ENCODE measurements at regions not wholly inside any gene's neighbourhood (a gene's known extent, or its start where the extent isn't known, plus 50 kb on each side); places are given as distances from the start of the nearest gene placed in this dataset.
"Not testable (repeated sequence)": the region's sequence is repeated elsewhere in the genome, so short reads cannot be mapped to it uniquely, and the experiment has no call there.

DNA sequence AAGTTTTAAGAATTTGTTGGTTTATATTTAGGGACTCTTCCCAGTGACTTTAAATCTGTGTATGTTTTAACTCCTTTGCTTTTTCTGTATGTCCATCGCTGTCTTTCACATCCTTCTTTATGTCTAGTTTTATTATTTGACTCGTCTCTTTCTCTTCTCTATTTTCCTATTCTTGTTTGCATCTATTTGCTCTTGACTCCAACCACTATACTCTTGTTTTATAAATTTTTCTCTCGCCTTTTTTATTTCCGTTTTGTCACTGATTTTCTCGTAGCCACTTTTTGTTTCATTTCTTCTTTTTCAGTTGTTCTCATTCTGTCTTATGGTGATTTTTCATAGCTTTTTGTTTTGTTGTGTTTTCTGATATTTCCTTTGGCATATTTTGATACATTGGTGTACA lies 170.5 kb upstream of the NETO1 start:
- DNase-seq (ENCODE audit: low read depth): no peak
- no peak overlapping the region for H3K4me3 ChIP-seq (ENCODE audit: low read depth, low read length)

- DNase-seq (ENCODE audit: low read depth): no peak
- H3K4me3 ChIP-seq (ENCODE audit: low read depth, low read length): no peak overlapping the region
Observed at GRCh38 chr18:73023975-73024374, 156.2 kb upstream of the NETO1 start.

GRCh38 chr18:73009691-73010090 lies 141.9 kb upstream of the NETO1 start:
- no peak overlapping the region for H3K4me3 ChIP-seq (ENCODE audit: low read depth, low read length)
- DNase-seq (ENCODE audit: low read depth): no peak

DNA sequence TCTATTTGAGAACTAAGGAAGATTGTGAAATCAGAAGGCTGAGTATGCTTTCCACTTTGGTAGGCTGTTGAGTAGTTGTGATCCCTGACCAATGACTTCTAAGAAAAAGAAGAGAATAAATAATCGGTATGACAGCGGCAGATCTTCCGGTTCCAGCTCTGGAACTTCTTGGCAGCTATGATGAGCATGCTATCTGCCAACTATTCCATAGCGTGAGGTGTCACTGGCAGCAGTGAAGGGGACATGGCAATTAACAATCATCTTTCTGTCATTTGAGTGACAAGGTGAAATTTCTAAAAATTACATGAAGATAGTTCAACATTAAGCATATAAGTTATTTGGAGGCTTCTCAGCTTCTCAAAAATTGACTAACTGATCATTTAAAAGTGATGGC lies 140.1 kb upstream of the NETO1 start:
- no peak overlapping the region for H3K4me3 ChIP-seq (ENCODE audit: low read depth, low read length)
- DNase-seq (ENCODE audit: low read depth): no peak

GRCh38 chr18:73007195-73007914 lies 139.6 kb upstream of the NETO1 start:
- no peak overlapping the region for H3K4me3 ChIP-seq (ENCODE audit: low read depth, low read length)
- DNase-seq (ENCODE audit: low read depth): no peak

- DNase-seq (ENCODE audit: low read depth): no peak
- no peak overlapping the region for H3K4me3 ChIP-seq (ENCODE audit: low read depth, low read length)
Observed at GRCh38 chr18:73006331-73006730, 138.5 kb upstream of the NETO1 start.

DNA sequence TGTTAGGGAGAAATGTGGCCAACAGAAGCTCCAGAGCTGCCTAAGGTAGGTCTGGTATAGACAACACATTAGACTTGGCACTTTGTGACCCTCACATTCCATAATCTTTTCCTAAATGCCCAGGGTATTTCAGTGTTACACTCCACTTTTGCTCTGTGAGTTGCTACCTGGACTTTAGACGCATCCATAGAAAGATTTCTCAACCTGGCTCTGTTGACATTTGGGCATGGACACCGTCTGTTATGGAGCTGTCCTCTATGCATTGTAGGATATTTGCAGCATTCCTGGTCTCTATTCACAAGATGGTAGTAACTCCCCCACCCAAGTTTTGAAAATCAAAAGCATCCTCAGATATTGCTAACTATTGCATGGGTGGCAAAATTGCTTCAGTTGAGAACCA lies 136.5 kb upstream of the NETO1 start:
- H3K4me3 ChIP-seq (ENCODE audit: low read depth, low read length): no peak overlapping the region
- no peak for DNase-seq (ENCODE audit: low read depth)

DNA sequence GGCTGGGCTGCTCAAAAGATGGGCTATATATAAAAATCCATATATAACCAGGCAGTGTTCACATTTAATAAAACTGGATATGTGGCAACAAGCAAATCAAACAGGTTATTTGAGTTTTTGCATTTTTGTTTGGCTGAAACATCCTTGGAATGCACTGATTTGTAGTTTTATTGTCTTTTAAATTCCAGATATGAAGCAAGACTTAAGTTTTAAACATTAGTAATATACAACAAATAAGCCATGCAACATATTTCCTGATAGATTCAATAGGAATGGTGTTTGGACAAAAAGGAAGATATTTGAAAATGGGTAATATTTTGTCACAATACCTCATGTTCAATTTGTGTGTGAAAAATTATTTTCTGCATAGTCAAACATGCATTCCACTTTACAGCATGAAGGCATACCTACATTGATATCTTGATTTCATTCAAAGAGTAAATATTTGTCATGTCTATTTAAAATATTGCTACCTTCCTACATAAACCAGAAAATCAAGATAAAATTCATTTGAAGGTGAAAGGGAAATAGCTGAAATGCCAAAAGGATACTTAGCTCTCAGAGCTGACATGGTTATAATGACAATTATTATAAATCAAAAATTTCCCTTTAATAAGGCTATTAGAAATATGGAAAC lies 132.3 kb upstream of the NETO1 start:
- H3K4me3 ChIP-seq (ENCODE audit: low read depth, low read length): no peak overlapping the region
- no peak for DNase-seq (ENCODE audit: low read depth)

DNA sequence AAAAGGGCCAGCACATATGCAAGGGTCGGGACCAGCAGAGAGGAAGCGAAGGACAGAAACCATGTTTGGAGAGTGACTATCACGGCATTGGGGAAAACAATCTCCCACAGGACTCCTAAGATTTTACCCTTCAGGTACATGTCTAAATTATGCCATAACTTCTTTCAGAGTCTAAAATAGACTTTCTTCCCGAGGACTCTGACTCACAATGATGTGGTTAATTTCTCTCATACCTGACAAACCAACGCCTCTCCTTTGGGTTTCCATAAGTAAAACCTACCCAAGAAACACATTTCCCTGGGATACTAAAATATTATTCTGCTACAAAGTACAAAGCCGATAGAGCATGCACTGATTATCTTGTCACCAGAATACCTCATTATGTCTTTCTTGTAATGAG lies 127.8 kb upstream of the NETO1 start:
- no peak overlapping the region for H3K4me3 ChIP-seq (ENCODE audit: low read depth, low read length)
- no peak for DNase-seq (ENCODE audit: low read depth)

- DNase-seq (ENCODE audit: low read depth): no peak
- H3K4me3 ChIP-seq (ENCODE audit: low read depth, low read length): no peak overlapping the region
Observed at GRCh38 chr18:72993250-72993649, 125.5 kb upstream of the NETO1 start.

- H3K4me3 ChIP-seq (ENCODE audit: low read depth, low read length): no peak overlapping the region
- DNase-seq (ENCODE audit: low read depth): no peak
Observed at GRCh38 chr18:72991379-72991778, 123.6 kb upstream of the NETO1 start.

- DNase-seq (ENCODE audit: low read depth); H3K4me3 ChIP-seq (ENCODE audit: low read depth, low read length): not testable (repeated sequence)
Observed at GRCh38 chr18:72987570-72987969, 119.8 kb upstream of the NETO1 start.

GRCh38 chr18:72986103-72986502 lies 118.3 kb upstream of the NETO1 start:
- H3K4me3 ChIP-seq (ENCODE audit: low read depth, low read length): no peak overlapping the region
- no peak for DNase-seq (ENCODE audit: low read depth)

DNA sequence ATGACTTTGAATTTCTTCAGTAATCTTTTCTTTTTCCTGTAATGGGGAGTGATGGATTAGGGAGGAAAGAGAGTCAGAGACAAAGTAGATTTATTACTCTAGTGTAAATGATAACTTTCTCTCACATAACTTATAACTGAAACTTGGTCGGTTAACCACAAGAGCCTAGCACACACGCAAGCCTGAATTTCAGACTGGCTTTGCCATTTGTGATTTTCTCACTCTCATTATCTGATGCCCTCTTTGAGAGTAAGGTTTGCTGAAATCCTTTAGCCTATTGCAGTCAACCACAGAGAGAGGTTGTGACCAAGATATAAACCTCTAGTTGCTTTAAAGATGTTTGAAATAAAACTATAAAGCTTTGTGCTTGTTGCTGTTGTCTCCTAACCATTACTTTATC lies 117.9 kb upstream of the NETO1 start:
- DNase-seq (ENCODE audit: low read depth): no peak
- no peak overlapping the region for H3K4me3 ChIP-seq (ENCODE audit: low read depth, low read length)

GRCh38 chr18:72984290-72984689 lies 116.5 kb upstream of the NETO1 start:
- no peak for DNase-seq (ENCODE audit: low read depth)

DNA sequence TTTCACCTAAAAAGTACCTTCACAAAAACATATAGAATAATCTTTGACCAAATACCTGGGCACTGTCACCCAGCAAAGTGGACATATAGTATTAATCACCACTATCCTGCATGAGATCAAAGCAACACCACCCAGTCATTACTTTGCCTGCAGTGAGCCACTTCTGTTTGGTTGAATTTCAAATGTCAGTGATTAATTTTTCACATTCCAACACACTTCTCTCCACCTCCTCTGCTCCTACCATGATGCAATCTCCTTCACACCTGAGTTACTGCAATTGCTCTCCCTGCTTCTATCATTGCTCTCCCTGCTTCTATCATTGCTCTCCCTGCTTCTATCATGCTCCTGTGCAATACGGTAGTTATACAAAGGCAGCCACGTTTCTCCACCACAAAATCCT lies 106.1 kb upstream of the NETO1 start:
- DNase-seq (ENCODE audit: low read depth): no peak
- no peak overlapping the region for H3K4me3 ChIP-seq (ENCODE audit: low read depth, low read length)

More at GRCh38 chr18:72984290-72984689, 116.5 kb upstream of the NETO1 start:
- no peak overlapping the region for H3K4me3 ChIP-seq (ENCODE audit: low read depth, low read length)

DNA sequence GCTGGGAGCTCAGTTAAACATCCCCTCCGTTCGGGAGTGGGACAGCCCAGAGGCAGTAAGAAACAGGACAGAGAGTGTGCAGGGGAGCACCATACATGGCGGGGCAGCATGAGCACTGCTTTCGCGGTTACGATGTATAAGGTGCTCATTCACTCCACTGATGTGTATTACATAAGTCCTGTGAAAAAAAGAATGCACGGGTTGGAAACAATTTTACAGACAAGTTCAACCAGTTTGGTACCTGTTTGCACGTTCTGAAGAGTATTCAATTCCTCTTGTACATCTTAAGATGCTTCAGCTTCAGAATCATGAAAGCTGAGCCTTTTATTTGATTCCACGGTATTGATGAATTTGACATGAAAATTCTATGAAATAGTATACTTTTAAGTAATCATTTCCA lies 97.8 kb upstream of the NETO1 start:
- no peak overlapping the region for H3K4me3 ChIP-seq (ENCODE audit: low read depth, low read length)
- no peak for DNase-seq (ENCODE audit: low read depth)

DNA sequence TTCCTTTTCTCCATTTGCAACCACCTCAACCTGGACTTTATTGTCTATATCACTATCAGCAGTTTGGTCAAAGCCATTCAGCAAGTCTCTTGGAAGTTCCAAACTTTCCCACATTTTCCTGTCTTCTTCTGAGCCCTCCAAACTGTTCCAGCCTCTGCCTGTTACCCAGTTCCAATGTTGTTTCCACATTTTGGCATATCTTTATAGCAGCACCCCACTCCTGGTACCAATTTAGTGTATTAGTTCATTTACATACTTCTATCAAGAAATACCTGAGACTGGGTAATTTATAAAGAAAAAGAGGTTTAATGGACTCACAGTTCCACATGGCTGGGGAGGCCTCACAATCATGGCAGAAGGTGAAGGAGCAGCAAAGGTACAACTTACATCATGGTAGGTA lies 90.4 kb upstream of the NETO1 start:
- not testable (repeated sequence) for DNase-seq (ENCODE audit: low read depth)

GRCh38 chr18:72948439-72948838 lies 80.7 kb upstream of the NETO1 start:
- H3K4me3 ChIP-seq (ENCODE audit: low read depth, low read length): no peak overlapping the region
- no peak for DNase-seq (ENCODE audit: low read depth)

More for the DNA sequence above, 90.4 kb upstream of the NETO1 start:
- not testable (repeated sequence) for H3K4me3 ChIP-seq (ENCODE audit: low read depth, low read length)

DNA sequence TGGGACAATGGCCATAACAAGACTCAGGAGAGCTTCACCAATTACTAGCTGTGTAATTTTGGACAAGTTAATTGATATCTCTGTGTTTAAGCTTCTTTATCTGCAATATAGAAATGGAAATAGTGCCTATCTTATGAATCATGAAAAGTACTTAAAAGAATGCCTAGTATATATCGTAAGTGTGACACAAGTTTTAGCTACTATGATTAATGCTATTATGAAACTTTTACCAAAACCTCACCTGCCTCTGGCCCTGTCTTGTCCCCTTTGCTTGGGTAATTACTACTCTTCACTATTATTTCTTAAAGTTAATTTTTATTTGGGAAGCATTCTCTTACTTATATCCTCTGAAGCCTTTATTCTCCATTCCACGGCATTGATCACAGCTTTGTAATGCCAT lies 75.0 kb upstream of the NETO1 start:
- DNase-seq (ENCODE audit: low read depth): no peak
- H3K4me3 ChIP-seq (ENCODE audit: low read depth, low read length): no peak overlapping the region

DNA sequence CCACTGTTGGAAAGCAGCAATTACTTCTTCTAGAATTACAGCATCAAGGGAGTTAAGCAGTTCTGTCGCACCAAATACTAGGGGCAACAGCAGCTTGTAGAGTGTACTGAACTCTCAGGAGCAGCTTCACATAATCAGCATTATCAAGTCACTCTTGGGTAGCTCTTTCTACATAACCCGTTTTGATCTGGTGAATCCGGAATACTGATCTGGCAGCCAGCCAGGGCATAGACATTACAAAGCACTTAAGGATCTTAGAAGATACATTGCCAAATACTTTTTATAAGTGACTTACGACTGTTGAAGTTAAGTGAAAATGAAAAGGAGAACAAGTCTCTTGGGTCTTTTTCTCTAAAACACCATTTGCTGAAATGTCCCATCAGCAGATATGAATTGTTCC lies 73.2 kb upstream of the NETO1 start:
- no peak for DNase-seq (ENCODE audit: low read depth)
- no peak overlapping the region for H3K4me3 ChIP-seq (ENCODE audit: low read depth, low read length)

Measured in skeletal muscle cell (primary cell).